Spinal cord (tissue), 9 donors: ENCODE measurements at regions not wholly inside any gene's neighbourhood (a gene's known extent, or its start where the extent isn't known, plus 50 kb on each side); places are given as distances from the start of the nearest gene placed in this dataset.

Experiments used
- DNase-seq, 6 donors: peaks; one replicate each; pipeline versions ENCODE4 v3.0.0 to v3.0.0-alpha.2; 2013 to 2015; ENCODE audit warnings: low spot score in 6 of 6, low read depth in 4 of 6
- H3K27ac ChIP-seq: one replicate; pipeline ENCODE4 v1.5.1; 2013; ENCODE audit warnings: low read depth, low read length, control low read depth
- H3K27me3 ChIP-seq: one replicate; pipeline ENCODE4 v1.6.1; 2013; ENCODE audit warnings: low read length; ENCODE audit not compliant: control insufficient read depth, insufficient read depth
- H3K36me3 ChIP-seq: one replicate; pipeline ENCODE4 v1.6.1; 2013; ENCODE audit warnings: low read length; ENCODE audit not compliant: control insufficient read depth, insufficient read depth
- H3K4me1 ChIP-seq: one replicate; pipeline ENCODE4 v1.6.1; 2013; ENCODE audit warnings: low read length; ENCODE audit not compliant: control insufficient read depth, insufficient read depth
- H3K4me3 ChIP-seq: one replicate; pipeline ENCODE4 v1.5.1; 2013; ENCODE audit warnings: low read depth, low read length, control low read depth
- H3K9me3 ChIP-seq: one replicate; pipeline ENCODE4 v1.6.1; 2013; ENCODE audit warnings: low read length; ENCODE audit not compliant: control insufficient read depth, insufficient read depth
- WGBS: methylation state at CpG from one replicate; pipeline ENCODE4 v1.1.5; 2013; ENCODE audit warnings: missing lambda C conversion rate; ENCODE audit not compliant: insufficient coverage; 5-methylcytosine and 5-hydroxymethylcytosine counted together
- donor health status: healthy.

GRCh38 chrX:74251006-74251930 is 52.7 kb upstream of the ZCCHC13 start:
- no peaks in the 10 kb centered on the region for H3K36me3 ChIP-seq
- no peaks in the 10 kb centered on the region for H3K9me3 ChIP-seq
- no peaks in the 10 kb centered on the region for H3K4me1 ChIP-seq
- no peak for DNase-seq
- peaks cover 4% of the 10 kb centered on the region for H3K27me3 ChIP-seq
- no peak overlapping the region for H3K4me3 ChIP-seq
- no peak overlapping the region for H3K27ac ChIP-seq
- WGBS: 51% methylated on average over 2 of the region's 2 CpGs

- H3K27ac ChIP-seq: no peak overlapping the region
Observed at GRCh38 chrX:74250574-74250973, 53.4 kb upstream of the ZCCHC13 start.

GRCh38 chrX:74249963-74250362 is 54.0 kb upstream of the ZCCHC13 start:
- 37% methylated on average over 9 of the region's 11 CpGs for WGBS

More at GRCh38 chrX:74250574-74250973, 53.4 kb upstream of the ZCCHC13 start:
- DNase-seq: no peak
- no peak overlapping the region for H3K4me3 ChIP-seq
- H3K36me3 ChIP-seq: no peaks in the 10 kb centered on the region
- H3K27me3 ChIP-seq: peaks cover 4% of the 10 kb centered on the region
- H3K9me3 ChIP-seq: no peaks in the 10 kb centered on the region
- no CpG with 5 or more reads among the region's 2 CpGs for WGBS
- H3K4me1 ChIP-seq: no peaks in the 10 kb centered on the region

GRCh38 chrX:74248889-74249288 is 55.1 kb upstream of the ZCCHC13 start:
- peaks cover 4% of the 10 kb centered on the region for H3K27me3 ChIP-seq

More at GRCh38 chrX:74249963-74250362, 54.0 kb upstream of the ZCCHC13 start:
- Histone ChIP-seq H3K27ac (no peak overlapping the region), H3K4me3 (no peak overlapping the region), H3K27me3 (peaks cover 4% of the 10 kb centered on the region), H3K9me3 (no peaks in the 10 kb centered on the region), H3K4me1 (no peaks in the 10 kb centered on the region), H3K36me3 (no peaks in the 10 kb centered on the region)
- no peak for DNase-seq

GRCh38 chrX:74246524-74246923 is 57.5 kb upstream of the ZCCHC13 start:
- no peak for DNase-seq
- Histone ChIP-seq H3K4me1 (no peaks in the 10 kb centered on the region), H3K36me3 (no peaks in the 10 kb centered on the region), H3K4me3 (no peak overlapping the region), H3K27me3 (peaks cover 4% of the 10 kb centered on the region), H3K9me3 (no peaks in the 10 kb centered on the region), H3K27ac (no peak overlapping the region)

More at GRCh38 chrX:74248889-74249288, 55.1 kb upstream of the ZCCHC13 start:
- no peaks in the 10 kb centered on the region for H3K4me1 ChIP-seq
- H3K36me3 ChIP-seq: no peaks in the 10 kb centered on the region
- no peak overlapping the region for H3K27ac ChIP-seq
- H3K4me3 ChIP-seq: no peak overlapping the region
- H3K9me3 ChIP-seq: no peaks in the 10 kb centered on the region
- WGBS: no CpG with 5 or more reads among the region's 4 CpGs
- DNase-seq: no peak

DNA sequence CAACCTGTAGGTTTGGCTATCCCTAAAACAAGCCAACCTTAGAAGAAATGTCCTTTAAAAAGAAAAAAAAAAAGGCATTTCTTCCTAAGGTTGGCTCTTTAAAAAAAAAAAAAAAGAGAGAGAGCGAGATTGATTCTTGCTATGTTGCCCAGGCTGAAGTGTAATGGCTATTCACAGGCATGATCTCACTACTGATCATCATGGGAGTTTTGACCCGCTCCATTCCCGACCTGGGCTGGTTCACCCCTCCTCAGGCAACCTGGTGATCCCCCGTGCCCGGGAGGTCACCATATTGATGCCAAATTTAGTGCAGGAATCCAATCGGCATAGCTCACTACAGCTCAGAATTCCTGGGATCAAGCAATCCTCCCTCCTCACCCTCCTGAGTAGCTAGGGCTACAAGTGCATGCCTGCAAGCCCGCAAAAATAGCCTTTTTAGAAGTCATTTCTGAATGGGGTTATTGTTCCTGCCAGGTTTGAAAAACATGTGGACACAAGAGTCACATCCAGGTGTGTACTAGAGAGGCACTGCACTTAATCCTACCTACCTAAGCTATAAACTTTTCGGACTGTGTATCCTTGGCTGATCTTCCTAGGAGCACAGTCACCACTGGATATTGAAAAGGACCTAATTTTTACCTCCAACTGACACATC is 61.4 kb upstream of the ZCCHC13 start:
- no peak overlapping the region for H3K4me3 ChIP-seq
- DNase-seq: no peak
- no peaks in the 10 kb centered on the region for H3K4me1 ChIP-seq
- H3K27me3 ChIP-seq: peaks cover 8% of the 10 kb centered on the region
- H3K9me3 ChIP-seq: no peaks in the 10 kb centered on the region
- 60% methylated on average over 6 of the region's 8 CpGs for WGBS
- H3K27ac ChIP-seq: no peak overlapping the region
- H3K36me3 ChIP-seq: no peaks in the 10 kb centered on the region

- H3K36me3 ChIP-seq: no peaks in the 10 kb centered on the region
- peaks cover 8% of the 10 kb centered on the region for H3K27me3 ChIP-seq
- no peak for DNase-seq
- H3K4me1 ChIP-seq: no peaks in the 10 kb centered on the region
- no peak overlapping the region for H3K27ac ChIP-seq
- H3K4me3 ChIP-seq: no peak overlapping the region
- no peaks in the 10 kb centered on the region for H3K9me3 ChIP-seq
Observed at GRCh38 chrX:74242050-74242449, 61.9 kb upstream of the ZCCHC13 start.

DNA sequence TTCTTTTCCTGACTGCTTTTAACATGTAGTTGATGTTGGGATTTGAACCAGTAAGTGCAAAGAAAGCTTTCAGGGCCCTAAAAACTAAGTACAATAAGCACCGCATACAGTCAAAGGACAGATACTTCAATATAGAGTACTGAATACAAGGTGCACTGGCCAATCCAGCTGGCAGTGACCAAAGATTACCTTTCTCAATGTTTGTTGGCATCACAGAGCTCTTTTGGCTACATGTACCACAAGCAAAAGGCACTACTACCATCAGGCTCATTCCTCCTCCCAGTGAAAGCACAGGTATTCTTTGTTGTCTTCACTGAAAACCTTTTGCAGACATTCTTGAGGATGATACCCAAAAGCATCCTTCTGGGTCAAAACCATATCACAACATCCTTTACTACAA is 65.2 kb upstream of the ZCCHC13 start:
- H3K9me3 ChIP-seq: no peaks in the 10 kb centered on the region
- H3K36me3 ChIP-seq: no peaks in the 10 kb centered on the region
- 100% methylated on average over 1 of the region's 1 CpG for WGBS

DNA sequence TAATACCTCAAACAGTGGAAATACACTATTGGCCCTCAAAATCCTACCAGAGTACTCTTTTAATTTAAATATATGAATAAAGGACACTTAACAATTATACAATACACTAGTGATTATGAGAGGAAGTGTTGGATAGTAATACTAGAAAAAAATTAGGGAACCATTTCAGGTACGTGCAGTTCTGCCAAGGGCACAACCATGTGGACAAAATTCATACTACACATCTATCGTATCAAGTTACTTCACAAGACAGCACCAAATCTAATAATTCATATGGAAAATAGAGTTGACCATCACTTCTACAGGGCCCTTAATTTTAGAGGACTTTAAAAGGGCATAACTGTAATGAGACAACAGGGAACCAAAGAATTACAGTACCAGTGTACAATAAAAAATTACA is 69.2 kb upstream of the ZCCHC13 start:
- Histone ChIP-seq H3K4me1 (no peaks in the 10 kb centered on the region), H3K36me3 (no peaks in the 10 kb centered on the region), H3K27ac (no peak overlapping the region), H3K27me3 (peaks cover 8% of the 10 kb centered on the region), H3K4me3 (no peak overlapping the region), H3K9me3 (no peaks in the 10 kb centered on the region)
- no peak for DNase-seq
- WGBS: no CpG with 5 or more reads among the region's 2 CpGs

More for the DNA sequence above, 65.2 kb upstream of the ZCCHC13 start:
- H3K4me3 ChIP-seq: no peak overlapping the region
- H3K27ac ChIP-seq: no peak overlapping the region
- no peaks in the 10 kb centered on the region for H3K4me1 ChIP-seq
- H3K27me3 ChIP-seq: peaks cover 8% of the 10 kb centered on the region
- no peak for DNase-seq

DNA sequence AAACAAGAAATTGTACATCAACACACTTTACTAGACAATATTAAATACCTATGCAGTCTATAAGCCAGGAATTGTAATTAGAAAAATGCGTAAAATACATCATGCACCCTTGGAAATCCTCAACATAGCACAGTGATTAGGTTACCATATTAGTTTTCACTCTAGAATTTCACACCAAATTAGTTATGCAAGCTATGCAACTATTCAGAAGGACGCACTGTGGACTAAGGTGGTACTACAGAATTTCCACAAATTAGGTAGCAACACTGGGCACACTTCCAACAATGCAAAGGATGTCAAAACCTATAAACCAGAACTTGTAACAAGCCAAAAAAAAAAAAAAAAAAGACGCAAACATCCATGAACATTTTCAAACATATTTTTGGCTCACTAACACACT is 71.1 kb upstream of the ZCCHC13 start:
- Histone ChIP-seq H3K4me1 (no peaks in the 10 kb centered on the region), H3K4me3 (no peak overlapping the region), H3K36me3 (no peaks in the 10 kb centered on the region), H3K27ac (no peak overlapping the region), H3K9me3 (no peaks in the 10 kb centered on the region), H3K27me3 (no peaks in the 10 kb centered on the region)
- peak in 2 of 6 donors; percentile 10 to 47 for DNase-seq
- no CpG with 5 or more reads among the region's 3 CpGs for WGBS
